SHP77 (cell line): ENCODE measurements at regions not wholly inside any gene's neighbourhood (a gene's known extent, or its start where the extent isn't known, plus 50 kb on each side); places are given as distances from the start of the nearest gene placed in this dataset.
"Not testable (repeated sequence)": the region's sequence is repeated elsewhere in the genome, so short reads cannot be mapped to it uniquely, and the experiment has no call there.

Experiments used
- DNase-seq, 2 experiments: peaks; one replicate each; lab custom pipeline; 2025; lab: John Stamatoyannopoulos, UW

GRCh38 chr9:61523897-61524620, 334.2 kb downstream of the SPATA31A7 start:
- DNase-seq = not testable (repeated sequence)

DNA sequence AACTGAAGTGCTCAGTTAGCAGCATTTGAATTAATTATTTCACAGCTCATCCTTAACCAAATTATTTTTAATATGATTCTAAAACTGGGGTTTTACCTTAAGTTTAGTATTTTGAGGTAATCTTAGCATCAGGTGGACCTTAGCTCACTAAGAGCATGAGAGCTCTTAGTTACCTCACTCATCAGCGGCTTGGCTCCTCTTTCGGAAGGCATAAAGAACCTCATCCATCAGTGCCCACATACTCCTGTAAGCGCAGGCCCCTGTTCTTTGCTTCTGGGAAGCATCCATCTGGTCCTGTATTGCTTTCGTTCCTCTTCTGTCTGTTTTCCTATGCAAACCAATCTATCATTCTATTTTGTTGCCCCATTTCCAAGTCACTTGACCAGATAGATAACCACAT, 335.8 kb downstream of the SPATA31A7 start:
- DNase-seq = not testable (repeated sequence)

GRCh38 chr9:61550101-61550748, 360.4 kb downstream of the SPATA31A7 start:
- not testable (repeated sequence) for DNase-seq

DNA sequence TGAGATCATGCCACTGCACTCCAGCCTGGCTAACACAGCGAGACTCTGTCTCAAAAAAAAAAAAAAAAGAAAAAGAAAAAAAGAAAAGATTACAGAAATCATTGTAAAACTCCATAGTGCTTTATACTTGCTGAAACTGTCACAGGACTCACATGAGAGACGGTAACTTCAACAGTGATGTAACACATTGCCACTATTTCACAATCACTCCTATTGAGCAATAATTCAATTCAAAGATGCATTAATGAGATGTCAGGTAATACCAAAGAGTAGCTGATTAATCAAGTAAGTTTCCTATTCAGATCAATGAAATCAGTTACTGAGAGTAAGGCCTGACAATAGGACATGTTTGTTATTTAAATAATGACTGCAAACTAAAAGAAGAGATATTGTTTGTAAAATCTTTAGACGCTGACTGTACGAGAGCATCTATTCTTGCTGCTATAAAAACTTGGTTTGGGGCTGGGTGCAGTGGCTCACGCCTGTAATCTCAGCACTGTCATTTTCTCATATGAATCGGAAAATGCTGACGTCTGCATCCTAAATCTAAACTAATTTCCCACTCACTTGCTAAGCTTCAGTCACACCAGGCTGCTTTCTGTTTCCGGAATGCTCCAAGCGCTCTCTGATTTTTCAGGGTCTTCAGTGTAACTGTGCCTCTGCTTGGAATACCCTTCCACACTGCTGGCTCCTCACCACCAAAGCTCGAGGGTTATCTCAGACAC, 381.7 kb downstream of the SPATA31A7 start:
- DNase-seq = not testable (repeated sequence)

- peak in 1 of 2 experiments; percentile 1 for DNase-seq
Observed at GRCh38 chr9:61572364-61572763, 382.5 kb downstream of the SPATA31A7 start.

DNA sequence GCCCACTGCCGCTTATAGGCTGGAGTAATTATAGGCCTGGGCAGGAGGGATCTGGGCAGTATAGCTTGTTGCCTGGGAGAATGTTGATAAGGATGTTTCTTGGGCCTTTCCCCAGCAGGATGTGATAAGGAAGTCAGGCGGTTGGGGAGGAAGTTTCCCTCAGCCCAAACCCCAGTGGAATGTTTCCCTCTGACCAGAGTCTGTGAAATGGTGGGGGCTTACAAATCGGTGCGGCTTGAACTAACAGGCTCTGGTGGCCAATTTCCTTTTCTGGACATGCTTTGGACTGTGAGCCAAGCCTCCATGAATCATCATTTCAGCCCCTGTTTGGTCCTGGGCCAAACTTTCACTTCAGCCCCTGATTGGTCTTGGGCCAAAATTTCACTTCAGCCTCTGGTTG, 383.6 kb downstream of the SPATA31A7 start:
- not testable (repeated sequence) for DNase-seq
